GM23338 (cell line): ENCODE measurements at regions not wholly inside any gene's neighbourhood (a gene's known extent, or its start where the extent isn't known, plus 50 kb on each side); places are given as distances from the start of the nearest gene placed in this dataset.
"Not testable (repeated sequence)": the region's sequence is repeated elsewhere in the genome, so short reads cannot be mapped to it uniquely, and the experiment has no call there.

ENCODE experiments used
- CREB1 ChIP-seq: fragments of 250-450 bp; sonication (Bioruptor Pico); IDR thresholded peaks from 2 replicates; pipeline ENCODE4 v1.5.0; 2020; ENCODE audit warnings: low read depth, mild to moderate bottlenecking, moderate library complexity
- ETS1 ChIP-seq: IDR thresholded peaks from 2 replicates; pipeline ENCODE4 v1.6.1; 2016; ENCODE audit warnings: antibody characterized with exemption
- EZH2 ChIP-seq: fragments of 200-600 bp; sonication (generic); IDR thresholded peaks from one replicate; pipeline ENCODE4 v1.8.0; 2017; ENCODE audit warnings: antibody characterized with exemption, mild to moderate bottlenecking, low read depth; ENCODE audit not compliant: unreplicated experiment
- EZH2phosphoT487 ChIP-seq: fragments of 200-600 bp; sonication (generic); IDR thresholded peaks from one replicate; pipeline ENCODE4 v1.8.1; 2018; ENCODE audit warnings: antibody characterized with exemption; ENCODE audit not compliant: unreplicated experiment
- JUNB ChIP-seq: IDR thresholded peaks from one replicate; pipeline ENCODE4 v1.6.1; 2016; ENCODE audit warnings: antibody characterized with exemption; ENCODE audit not compliant: unreplicated experiment
- POLR2AphosphoS5 ChIP-seq: IDR thresholded peaks from 2 replicates; pipeline ENCODE4 v1.6.1; 2016; ENCODE audit warnings: antibody characterized with exemption, low read depth
- REST ChIP-seq: IDR thresholded peaks from one replicate; pipeline ENCODE4 v1.6.1; 2018; ENCODE audit warnings: antibody characterized with exemption; ENCODE audit not compliant: unreplicated experiment
- ZNF114 ChIP-seq: fragments of 250-450 bp; sonication (Bioruptor Pico); IDR thresholded peaks from 2 replicates; pipeline ENCODE4 v1.5.0; 2020; ENCODE audit warnings: mild to moderate bottlenecking, moderate library complexity
- ZNF331 ChIP-seq: fragments of 250-450 bp; sonication (Bioruptor Pico); IDR thresholded peaks from 2 replicates; pipeline ENCODE4 v1.5.0; 2020; ENCODE audit warnings: low read depth, mild to moderate bottlenecking, moderate library complexity
- TF ChIP-seq, protein P1 (sequence below), 2 experiments: fragments of 200-600 bp in 1 of 2; sonication (generic) in 1 of 2; conservative IDR thresholded peaks; 2 replicates each; pipeline versions ENCODE4 v1.5.1 to v1.6.1; 2016 to 2017; ENCODE audit warnings: antibody characterized with exemption in 2 of 2, low read depth in 2 of 2, mild to moderate bottlenecking in 2 of 2, moderate library complexity in 1 of 2
- TF ChIP-seq, protein P2 (sequence below): fragments of 250-450 bp; sonication (Bioruptor Pico); IDR thresholded peaks from 2 replicates; pipeline ENCODE4 v1.5.0; 2020; ENCODE audit warnings: mild to moderate bottlenecking, moderate library complexity

- not testable (repeated sequence) for TF ChIP-seq EZH2; EZH2phosphoT487; CREB1; POLR2AphosphoS5; JUNB; REST; ZNF114; ETS1; ZNF331 (CRISPR knock-in tag)
- TF ChIP-seq, protein P1, sequence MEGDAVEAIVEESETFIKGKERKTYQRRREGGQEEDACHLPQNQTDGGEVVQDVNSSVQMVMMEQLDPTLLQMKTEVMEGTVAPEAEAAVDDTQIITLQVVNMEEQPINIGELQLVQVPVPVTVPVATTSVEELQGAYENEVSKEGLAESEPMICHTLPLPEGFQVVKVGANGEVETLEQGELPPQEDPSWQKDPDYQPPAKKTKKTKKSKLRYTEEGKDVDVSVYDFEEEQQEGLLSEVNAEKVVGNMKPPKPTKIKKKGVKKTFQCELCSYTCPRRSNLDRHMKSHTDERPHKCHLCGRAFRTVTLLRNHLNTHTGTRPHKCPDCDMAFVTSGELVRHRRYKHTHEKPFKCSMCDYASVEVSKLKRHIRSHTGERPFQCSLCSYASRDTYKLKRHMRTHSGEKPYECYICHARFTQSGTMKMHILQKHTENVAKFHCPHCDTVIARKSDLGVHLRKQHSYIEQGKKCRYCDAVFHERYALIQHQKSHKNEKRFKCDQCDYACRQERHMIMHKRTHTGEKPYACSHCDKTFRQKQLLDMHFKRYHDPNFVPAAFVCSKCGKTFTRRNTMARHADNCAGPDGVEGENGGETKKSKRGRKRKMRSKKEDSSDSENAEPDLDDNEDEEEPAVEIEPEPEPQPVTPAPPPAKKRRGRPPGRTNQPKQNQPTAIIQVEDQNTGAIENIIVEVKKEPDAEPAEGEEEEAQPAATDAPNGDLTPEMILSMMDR (conservative IDR thresholded peaks at IDR 0.05; ENCODE audit: low read depth in 2 of 2): not testable (repeated sequence)
- TF ChIP-seq, protein P2, sequence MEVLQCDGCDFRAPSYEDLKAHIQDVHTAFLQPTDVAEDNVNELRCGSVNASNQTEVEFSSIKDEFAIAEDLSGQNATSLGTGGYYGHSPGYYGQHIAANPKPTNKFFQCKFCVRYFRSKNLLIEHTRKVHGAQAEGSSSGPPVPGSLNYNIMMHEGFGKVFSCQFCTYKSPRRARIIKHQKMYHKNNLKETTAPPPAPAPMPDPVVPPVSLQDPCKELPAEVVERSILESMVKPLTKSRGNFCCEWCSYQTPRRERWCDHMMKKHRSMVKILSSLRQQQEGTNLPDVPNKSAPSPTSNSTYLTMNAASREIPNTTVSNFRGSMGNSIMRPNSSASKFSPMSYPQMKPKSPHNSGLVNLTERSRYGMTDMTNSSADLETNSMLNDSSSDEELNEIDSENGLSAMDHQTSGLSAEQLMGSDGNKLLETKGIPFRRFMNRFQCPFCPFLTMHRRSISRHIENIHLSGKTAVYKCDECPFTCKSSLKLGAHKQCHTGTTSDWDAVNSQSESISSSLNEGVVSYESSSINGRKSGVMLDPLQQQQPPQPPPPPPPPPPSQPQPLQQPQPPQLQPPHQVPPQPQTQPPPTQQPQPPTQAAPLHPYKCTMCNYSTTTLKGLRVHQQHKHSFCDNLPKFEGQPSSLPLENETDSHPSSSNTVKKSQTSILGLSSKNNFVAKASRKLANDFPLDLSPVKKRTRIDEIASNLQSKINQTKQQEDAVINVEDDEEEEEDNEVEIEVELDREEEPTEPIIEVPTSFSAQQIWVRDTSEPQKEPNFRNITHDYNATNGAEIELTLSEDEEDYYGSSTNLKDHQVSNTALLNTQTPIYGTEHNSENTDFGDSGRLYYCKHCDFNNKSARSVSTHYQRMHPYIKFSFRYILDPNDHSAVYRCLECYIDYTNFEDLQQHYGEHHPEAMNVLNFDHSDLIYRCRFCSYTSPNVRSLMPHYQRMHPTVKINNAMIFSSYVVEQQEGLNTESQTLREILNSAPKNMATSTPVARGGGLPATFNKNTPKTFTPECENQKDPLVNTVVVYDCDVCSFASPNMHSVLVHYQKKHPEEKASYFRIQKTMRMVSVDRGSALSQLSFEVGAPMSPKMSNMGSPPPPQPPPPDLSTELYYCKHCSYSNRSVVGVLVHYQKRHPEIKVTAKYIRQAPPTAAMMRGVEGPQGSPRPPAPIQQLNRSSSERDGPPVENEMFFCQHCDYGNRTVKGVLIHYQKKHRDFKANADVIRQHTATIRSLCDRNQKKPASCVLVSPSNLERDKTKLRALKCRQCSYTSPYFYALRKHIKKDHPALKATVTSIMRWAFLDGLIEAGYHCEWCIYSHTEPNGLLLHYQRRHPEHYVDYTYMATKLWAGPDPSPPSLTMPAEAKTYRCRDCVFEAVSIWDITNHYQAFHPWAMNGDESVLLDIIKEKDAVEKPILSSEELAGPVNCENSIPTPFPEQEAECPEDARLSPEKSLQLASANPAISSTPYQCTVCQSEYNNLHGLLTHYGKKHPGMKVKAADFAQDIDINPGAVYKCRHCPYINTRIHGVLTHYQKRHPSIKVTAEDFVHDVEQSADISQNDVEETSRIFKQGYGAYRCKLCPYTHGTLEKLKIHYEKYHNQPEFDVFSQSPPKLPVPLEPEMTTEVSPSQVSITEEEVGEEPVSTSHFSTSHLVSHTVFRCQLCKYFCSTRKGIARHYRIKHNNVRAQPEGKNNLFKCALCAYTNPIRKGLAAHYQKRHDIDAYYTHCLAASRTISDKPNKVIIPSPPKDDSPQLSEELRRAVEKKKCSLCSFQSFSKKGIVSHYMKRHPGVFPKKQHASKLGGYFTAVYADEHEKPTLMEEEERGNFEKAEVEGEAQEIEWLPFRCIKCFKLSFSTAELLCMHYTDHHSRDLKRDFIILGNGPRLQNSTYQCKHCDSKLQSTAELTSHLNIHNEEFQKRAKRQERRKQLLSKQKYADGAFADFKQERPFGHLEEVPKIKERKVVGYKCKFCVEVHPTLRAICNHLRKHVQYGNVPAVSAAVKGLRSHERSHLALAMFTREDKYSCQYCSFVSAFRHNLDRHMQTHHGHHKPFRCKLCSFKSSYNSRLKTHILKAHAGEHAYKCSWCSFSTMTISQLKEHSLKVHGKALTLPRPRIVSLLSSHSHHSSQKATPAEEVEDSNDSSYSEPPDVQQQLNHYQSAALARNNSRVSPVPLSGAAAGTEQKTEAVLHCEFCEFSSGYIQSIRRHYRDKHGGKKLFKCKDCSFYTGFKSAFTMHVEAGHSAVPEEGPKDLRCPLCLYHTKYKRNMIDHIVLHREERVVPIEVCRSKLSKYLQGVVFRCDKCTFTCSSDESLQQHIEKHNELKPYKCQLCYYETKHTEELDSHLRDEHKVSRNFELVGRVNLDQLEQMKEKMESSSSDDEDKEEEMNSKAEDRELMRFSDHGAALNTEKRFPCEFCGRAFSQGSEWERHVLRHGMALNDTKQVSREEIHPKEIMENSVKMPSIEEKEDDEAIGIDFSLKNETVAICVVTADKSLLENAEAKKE (CRISPR knock-in tag): not testable (repeated sequence)
Observed at GRCh38 chr13:34747056-34747455, 195.0 kb upstream of the NBEA start.
